Endothelial cell (in vitro differentiated cells): ENCODE measurements at regions not wholly inside any gene's neighbourhood (a gene's known extent, or its start where the extent isn't known, plus 50 kb on each side); places are given as distances from the start of the nearest gene placed in this dataset.

ENCODE experiments used
- DNase-seq: peaks from one replicate; pipeline ENCODE4 v3.0.0; 2021; ENCODE audit warnings: low spot score
- H3K27ac Mint-ChIP-seq: one replicate; pipeline ENCODE4 v1.8.0; 2021; ENCODE audit warnings: mixed read lengths, inconsistent platforms; ENCODE audit not compliant: unreplicated experiment
- H3K27me3 Mint-ChIP-seq: one replicate; pipeline ENCODE4 v1.8.0; 2021; ENCODE audit warnings: mild to moderate bottlenecking, moderate library complexity, mixed read lengths, inconsistent platforms; ENCODE audit not compliant: unreplicated experiment
- H3K36me3 Mint-ChIP-seq: one replicate; pipeline ENCODE4 v1.8.0; 2021; ENCODE audit warnings: mild to moderate bottlenecking, low read depth, mixed read lengths, inconsistent platforms; ENCODE audit not compliant: unreplicated experiment
- H3K4me1 Mint-ChIP-seq: one replicate; pipeline ENCODE4 v1.8.0; 2021; ENCODE audit warnings: mild to moderate bottlenecking, mixed read lengths, inconsistent platforms; ENCODE audit not compliant: unreplicated experiment
- H3K4me3 Mint-ChIP-seq: one replicate; pipeline ENCODE4 v1.8.0; 2021; ENCODE audit warnings: mild to moderate bottlenecking, mixed read lengths, inconsistent platforms; ENCODE audit not compliant: unreplicated experiment
- H3K9me3 Mint-ChIP-seq: one replicate; pipeline ENCODE4 v1.8.0; 2021; ENCODE audit warnings: mixed read lengths, inconsistent platforms; ENCODE audit not compliant: unreplicated experiment
- TF ChIP-seq, protein P1 (sequence below): fragments of 200-600 bp; sonication (generic); IDR thresholded peaks from one replicate; pipeline ENCODE4 v1.5.0; 2021; ENCODE audit warnings: antibody characterized with exemption; ENCODE audit not compliant: unreplicated experiment

DNA sequence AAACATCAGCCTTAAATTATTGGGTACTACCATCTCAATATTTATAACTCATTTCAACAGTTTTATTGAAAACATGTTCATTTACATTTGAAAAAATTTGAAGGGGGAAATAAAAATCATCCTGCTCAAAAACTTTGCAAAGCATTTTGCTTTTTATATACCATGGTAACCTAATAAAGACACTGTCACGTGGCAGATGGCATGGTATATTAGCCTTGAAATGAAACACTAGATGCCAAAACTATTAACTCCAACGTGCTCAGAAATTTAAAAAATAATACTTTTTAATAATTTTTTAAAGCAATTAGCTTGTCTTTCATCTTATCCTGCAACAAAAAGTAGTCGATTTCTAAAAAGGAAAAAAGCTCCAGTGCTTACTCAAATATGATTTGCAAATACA is 88.6 kb upstream of the NFIB start:
- Mint-ChIP-seq H3K9me3 (no peaks in the 10 kb centered on the region), H3K27me3 (no peaks in the 10 kb centered on the region), H3K4me1 (peaks cover 7% of the 10 kb centered on the region), H3K36me3 (no peaks in the 10 kb centered on the region), H3K4me3 (no peak overlapping the region), H3K27ac (no peak overlapping the region)
- TF ChIP-seq, protein P1, sequence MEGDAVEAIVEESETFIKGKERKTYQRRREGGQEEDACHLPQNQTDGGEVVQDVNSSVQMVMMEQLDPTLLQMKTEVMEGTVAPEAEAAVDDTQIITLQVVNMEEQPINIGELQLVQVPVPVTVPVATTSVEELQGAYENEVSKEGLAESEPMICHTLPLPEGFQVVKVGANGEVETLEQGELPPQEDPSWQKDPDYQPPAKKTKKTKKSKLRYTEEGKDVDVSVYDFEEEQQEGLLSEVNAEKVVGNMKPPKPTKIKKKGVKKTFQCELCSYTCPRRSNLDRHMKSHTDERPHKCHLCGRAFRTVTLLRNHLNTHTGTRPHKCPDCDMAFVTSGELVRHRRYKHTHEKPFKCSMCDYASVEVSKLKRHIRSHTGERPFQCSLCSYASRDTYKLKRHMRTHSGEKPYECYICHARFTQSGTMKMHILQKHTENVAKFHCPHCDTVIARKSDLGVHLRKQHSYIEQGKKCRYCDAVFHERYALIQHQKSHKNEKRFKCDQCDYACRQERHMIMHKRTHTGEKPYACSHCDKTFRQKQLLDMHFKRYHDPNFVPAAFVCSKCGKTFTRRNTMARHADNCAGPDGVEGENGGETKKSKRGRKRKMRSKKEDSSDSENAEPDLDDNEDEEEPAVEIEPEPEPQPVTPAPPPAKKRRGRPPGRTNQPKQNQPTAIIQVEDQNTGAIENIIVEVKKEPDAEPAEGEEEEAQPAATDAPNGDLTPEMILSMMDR = no peak
- no peak for DNase-seq

DNA sequence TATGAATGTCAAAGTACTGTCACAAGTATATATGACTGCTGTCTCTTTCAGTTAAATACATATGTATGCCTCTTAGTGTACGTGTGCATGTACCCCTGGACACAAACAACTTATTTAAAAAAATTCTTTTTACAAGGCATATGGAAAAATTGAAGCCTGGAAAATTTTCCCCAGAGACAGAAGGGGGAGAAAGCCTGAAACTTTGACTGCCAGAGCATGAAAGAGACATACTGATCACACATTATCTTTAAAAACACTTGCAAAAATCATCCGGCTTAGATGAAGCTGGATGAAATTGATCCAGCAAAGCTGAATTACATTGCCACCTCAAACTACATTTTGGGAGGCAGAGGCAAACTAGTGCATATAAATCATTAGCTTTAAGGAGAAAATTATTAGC is 88.0 kb upstream of the NFIB start:
- Mint-ChIP-seq H3K27ac (no peak overlapping the region), H3K4me1 (peaks cover 7% of the 10 kb centered on the region), H3K4me3 (no peak overlapping the region), H3K36me3 (no peaks in the 10 kb centered on the region), H3K9me3 (no peaks in the 10 kb centered on the region), H3K27me3 (no peaks in the 10 kb centered on the region)
- DNase-seq = no peak
- TF ChIP-seq, protein P1 = no peak

DNA sequence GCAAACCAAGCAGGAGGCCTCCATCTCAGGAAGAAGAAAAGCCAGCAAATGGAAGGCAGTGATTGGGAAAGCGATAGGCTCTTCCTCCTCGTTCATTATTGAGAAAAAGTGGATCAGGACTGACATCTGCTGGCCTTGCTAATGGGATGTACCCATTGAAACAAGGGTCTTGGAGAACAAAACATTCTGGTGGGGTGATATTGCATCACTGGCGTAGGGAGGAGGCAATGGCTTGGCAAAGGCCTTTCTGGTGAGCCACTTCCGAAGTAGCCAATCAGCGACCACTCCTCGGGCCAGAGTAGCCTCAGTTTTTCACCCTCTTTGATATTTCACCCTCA is 86.7 kb upstream of the NFIB start:
- peak; percentile 62 for DNase-seq
- TF ChIP-seq, protein P1 = peak; percentile 28
- Mint-ChIP-seq H3K9me3 (no peaks in the 10 kb centered on the region), H3K36me3 (no peaks in the 10 kb centered on the region), H3K4me3 (no peak overlapping the region), H3K27me3 (no peaks in the 10 kb centered on the region), H3K27ac (peak overlapping the region; percentile 84), H3K4me1 (peaks cover 7% of the 10 kb centered on the region)

DNA sequence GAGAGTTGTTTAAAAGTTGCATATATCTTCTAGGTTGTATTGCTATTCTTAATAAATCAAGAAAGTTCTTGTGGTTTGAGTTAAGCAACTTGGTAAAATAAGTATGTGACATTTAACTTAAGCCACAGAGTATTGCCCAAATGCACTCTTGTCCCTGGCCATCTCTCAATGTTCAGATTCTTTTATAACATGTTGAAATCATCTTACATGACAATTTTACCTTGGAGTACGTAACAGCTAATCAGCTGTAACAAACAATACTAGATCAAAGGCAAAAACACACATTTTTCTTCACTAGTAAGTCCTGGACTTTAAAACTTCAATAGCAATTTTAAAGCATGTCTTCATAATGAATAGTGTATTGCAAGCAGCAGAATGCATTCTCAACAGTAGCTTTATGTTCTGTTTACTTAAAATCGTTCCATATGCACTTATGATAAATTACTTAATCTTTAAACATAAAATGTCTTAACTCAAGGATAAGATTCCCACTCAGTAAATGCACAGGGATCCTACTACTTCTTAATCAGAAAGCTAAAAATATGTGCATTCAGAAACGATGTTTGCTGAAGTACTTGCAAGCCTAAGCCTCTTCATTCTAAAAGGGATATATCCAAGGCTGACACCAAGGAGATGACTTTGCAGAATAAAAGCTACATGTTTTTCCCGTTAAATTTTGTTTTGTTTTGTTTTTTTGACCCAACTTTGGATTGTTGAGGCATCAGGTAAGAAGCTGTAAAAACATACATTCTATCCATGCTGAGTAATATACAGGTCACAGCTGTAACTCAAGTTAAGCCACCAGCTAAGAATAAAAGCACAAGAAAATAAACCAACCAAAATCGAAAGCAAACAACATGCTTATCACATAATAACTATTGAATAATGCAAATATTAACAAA is 86.1 kb upstream of the NFIB start:
- Mint-ChIP-seq H3K27ac (peak overlapping the region; percentile 84), H3K36me3 (no peaks in the 10 kb centered on the region), H3K4me1 (peaks cover 7% of the 10 kb centered on the region), H3K9me3 (no peaks in the 10 kb centered on the region), H3K4me3 (no peak overlapping the region), H3K27me3 (no peaks in the 10 kb centered on the region)
- TF ChIP-seq, protein P1 = no peak
- DNase-seq = no peak

DNA sequence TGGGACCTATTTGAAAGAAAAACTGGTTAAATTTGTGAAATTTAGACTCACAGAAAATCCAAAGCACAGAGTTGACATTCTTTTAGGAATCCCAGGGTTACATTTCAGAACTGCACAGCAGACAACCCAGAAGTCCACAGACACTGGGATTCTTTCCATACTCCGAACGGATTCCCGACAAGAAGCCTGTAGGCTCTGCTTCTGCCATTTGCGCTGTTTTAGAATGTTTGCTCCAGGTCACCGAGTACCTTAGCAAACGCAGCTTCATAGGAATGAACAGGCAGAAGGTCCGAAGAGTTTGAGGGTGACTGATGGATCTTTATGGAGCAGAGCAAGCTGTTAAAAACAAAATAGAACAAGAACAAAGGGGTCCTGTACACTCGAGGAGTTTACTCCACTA is 84.5 kb upstream of the NFIB start:
- TF ChIP-seq, protein P1 = no peak
- H3K27ac Mint-ChIP-seq = no peak overlapping the region
- no peaks in the 10 kb centered on the region for H3K36me3 Mint-ChIP-seq
- no peak overlapping the region for H3K4me3 Mint-ChIP-seq
- peaks cover 7% of the 10 kb centered on the region for H3K4me1 Mint-ChIP-seq
- H3K27me3 Mint-ChIP-seq = no peaks in the 10 kb centered on the region
- H3K9me3 Mint-ChIP-seq = no peaks in the 10 kb centered on the region
- DNase-seq = no peak
